Testis (tissue), 2 donors: ENCODE measurements at regions not wholly inside any gene's neighbourhood (a gene's known extent, or its start where the extent isn't known, plus 50 kb on each side); places are given as distances from the start of the nearest gene placed in this dataset.

ENCODE experiments used
- DNase-seq: peaks from one replicate; pipeline ENCODE4 v3.0.0-alpha.2; 2019
- H3K27ac ChIP-seq, 2 donors: fragments of 200-600 bp; sonication (generic); one replicate each; pipeline ENCODE4 v1.5.1; 2019
- H3K27me3 ChIP-seq: fragments of 200-600 bp; sonication (generic); one replicate; pipeline ENCODE4 v1.5.1; 2019
- H3K36me3 ChIP-seq: fragments of 200-600 bp; sonication (generic); one replicate; pipeline ENCODE4 v1.5.1; 2017; ENCODE audit warnings: low read depth; ENCODE audit errors: missing control alignments
- H3K4me1 ChIP-seq: fragments of 200-600 bp; sonication (generic); one replicate; pipeline ENCODE4 v1.5.1; 2019
- H3K4me3 ChIP-seq, 2 donors: fragments of 200-600 bp; sonication (generic); one replicate each; pipeline ENCODE4 v1.5.1; 2017 to 2019
- H3K9me3 ChIP-seq: fragments of 200-600 bp; sonication (generic); one replicate; pipeline ENCODE4 v1.5.1; 2017
- POLR2A ChIP-seq: fragments of 450-650 bp; IDR thresholded peaks from one replicate; pipeline ENCODE4 v1.6.1; 2017; ENCODE audit warnings: antibody characterized with exemption, mild to moderate bottlenecking, moderate library complexity
- WGBS, 2 donors: methylation state at CpG; one replicate each; pipeline ENCODE4 v1.1.5; 2018; 5-methylcytosine and 5-hydroxymethylcytosine counted together
- intact Hi-C: fragments of 100-400 bp; cut with DNase I; formaldehyde crosslinking; loops from one replicate; pipeline ENCODE4 v1.15.1; 2023; ENCODE audit warnings: low total_unique reads
- TF ChIP-seq, protein P1 (sequence below), 3 experiments: fragments of 450-650 bp in 2 of 3; fragments of 200-600 bp in 1 of 3; sonication (generic) in 1 of 3; IDR thresholded peaks; one replicate each; pipeline ENCODE4 v1.5.1; 2016 to 2019; ENCODE audit warnings: antibody characterized with exemption in 3 of 3, mild to moderate bottlenecking in 2 of 3, moderate library complexity in 1 of 3

DNA sequence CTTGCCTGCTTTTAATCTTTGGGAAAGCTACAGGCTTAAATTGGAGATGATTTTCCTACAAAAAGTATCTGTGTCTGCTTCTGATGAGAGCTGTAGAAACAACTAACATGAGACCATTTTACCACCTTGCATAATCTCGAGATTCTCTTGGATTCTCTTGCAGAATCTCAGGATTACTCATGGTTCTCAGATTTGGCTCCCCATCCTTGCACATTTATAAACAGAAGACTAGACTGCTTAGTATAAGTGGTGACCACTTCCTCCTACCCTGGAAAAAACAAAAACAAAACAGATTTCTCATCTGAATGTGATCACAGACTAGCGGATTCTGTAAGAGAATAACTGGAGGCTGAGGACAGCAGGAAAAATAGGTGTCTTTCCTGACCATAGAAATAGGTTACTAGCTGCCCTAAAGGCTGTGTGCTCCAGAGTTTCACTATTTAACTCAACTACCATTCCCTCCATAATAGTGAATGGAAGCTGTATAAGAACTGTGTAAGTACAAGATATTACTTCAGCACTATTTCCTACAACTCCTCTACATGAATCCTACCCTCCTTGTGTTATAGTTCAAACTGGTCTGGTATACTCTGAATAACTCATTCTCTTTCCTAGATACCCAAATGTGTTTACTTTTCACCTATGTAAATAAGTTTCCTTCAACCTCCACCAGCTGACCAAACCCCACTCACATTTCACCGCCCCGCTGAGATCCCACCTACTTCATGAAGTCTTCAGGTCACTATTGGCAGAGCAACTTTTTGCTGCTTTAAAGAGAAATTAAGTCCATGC, 122.2 kb upstream of the C2CD4B start:
- intact Hi-C loops = no loop called here

DNA sequence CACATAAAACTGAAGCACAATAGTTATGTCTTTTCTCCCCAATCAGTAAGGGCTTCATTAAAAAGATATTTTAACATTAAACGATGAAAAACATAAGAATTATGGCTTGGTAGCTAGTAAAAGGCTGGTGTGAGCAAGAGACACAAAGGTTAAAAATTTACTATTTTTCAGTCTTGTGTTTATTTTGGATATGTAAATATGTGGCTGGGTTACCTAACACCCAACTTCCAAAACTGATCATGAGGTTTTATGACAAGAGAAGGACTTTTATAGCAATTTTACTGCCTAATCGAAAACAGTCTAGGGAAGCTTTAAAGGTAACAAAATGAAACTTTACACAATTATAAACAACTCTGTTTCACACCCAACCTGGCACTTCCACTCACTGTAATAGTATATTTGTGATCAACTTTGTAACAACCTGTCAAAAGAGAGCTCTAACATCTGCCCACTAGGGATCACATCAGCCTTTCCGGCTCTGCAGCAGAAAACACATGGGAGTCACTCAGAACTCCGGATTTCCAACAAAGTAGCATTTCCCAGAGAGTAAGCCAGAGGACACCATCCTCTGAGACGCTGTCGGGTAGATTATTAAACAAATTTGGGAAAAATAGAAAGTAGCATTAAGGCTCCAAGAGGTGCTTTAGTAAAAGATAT, 123.4 kb upstream of the C2CD4B start:
- TF ChIP-seq POLR2A = no peak
- TF ChIP-seq, protein P1, sequence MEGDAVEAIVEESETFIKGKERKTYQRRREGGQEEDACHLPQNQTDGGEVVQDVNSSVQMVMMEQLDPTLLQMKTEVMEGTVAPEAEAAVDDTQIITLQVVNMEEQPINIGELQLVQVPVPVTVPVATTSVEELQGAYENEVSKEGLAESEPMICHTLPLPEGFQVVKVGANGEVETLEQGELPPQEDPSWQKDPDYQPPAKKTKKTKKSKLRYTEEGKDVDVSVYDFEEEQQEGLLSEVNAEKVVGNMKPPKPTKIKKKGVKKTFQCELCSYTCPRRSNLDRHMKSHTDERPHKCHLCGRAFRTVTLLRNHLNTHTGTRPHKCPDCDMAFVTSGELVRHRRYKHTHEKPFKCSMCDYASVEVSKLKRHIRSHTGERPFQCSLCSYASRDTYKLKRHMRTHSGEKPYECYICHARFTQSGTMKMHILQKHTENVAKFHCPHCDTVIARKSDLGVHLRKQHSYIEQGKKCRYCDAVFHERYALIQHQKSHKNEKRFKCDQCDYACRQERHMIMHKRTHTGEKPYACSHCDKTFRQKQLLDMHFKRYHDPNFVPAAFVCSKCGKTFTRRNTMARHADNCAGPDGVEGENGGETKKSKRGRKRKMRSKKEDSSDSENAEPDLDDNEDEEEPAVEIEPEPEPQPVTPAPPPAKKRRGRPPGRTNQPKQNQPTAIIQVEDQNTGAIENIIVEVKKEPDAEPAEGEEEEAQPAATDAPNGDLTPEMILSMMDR (IDR thresholded peaks at IDR 0.05) = no peak
- DNase-seq = no peak
- Histone ChIP-seq H3K36me3 (no peaks in the 10 kb centered on the region), H3K9me3 (no peaks in the 10 kb centered on the region), H3K27ac (no peak overlapping the region), H3K4me3 (no peak overlapping the region), H3K4me1 (no peaks in the 10 kb centered on the region), H3K27me3 (no peaks in the 10 kb centered on the region)
- intact Hi-C loops = no loop called here
- 79 to 84% methylated on average over 6 of the region's 6 CpGs for WGBS, 2 donors

More for the DNA sequence above, 122.2 kb upstream of the C2CD4B start:
- Histone ChIP-seq H3K4me3 (no peak overlapping the region), H3K9me3 (no peaks in the 10 kb centered on the region), H3K27ac (no peak overlapping the region), H3K36me3 (no peaks in the 10 kb centered on the region), H3K27me3 (no peaks in the 10 kb centered on the region), H3K4me1 (no peaks in the 10 kb centered on the region)
- TF ChIP-seq POLR2A = no peak
- TF ChIP-seq, protein P1 (IDR thresholded peaks at IDR 0.05) = no peak
- no peak for DNase-seq
- 89 to 90% methylated on average over 4 of the region's 4 CpGs for WGBS, 2 donors

DNA sequence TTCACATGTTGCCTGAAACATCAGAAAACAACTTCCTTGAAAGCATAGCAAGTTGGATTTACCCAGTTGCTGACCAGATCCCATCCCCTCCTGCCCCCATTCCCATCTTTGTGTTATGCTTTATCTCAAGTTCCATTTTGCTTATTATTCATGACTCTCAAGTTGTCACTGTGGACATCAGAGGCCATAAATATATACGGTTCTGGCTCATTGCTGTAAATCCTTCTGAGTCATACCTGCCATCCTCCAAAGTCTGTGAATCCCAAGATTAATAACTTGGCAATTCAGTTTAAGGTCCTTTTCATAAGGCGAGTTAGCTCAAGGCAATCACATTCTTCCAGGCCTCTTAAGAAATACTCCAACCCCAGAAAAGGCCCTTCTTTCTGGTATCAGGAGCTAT, 126.2 kb upstream of the C2CD4B start:
- no peak for TF ChIP-seq POLR2A
- TF ChIP-seq, protein P1 (IDR thresholded peaks at IDR 0.05) = no peak
- intact Hi-C loops = no loop called here
- 63 to 72% methylated on average over 2 of the region's 2 CpGs for WGBS, 2 donors
- DNase-seq = no peak
- H3K36me3 ChIP-seq = no peaks in the 10 kb centered on the region
- no peaks in the 10 kb centered on the region for H3K9me3 ChIP-seq
- no peaks in the 10 kb centered on the region for H3K27me3 ChIP-seq
- no peak overlapping the region for H3K27ac ChIP-seq
- H3K4me1 ChIP-seq = no peaks in the 10 kb centered on the region
- H3K4me3 ChIP-seq = no peak overlapping the region

DNA sequence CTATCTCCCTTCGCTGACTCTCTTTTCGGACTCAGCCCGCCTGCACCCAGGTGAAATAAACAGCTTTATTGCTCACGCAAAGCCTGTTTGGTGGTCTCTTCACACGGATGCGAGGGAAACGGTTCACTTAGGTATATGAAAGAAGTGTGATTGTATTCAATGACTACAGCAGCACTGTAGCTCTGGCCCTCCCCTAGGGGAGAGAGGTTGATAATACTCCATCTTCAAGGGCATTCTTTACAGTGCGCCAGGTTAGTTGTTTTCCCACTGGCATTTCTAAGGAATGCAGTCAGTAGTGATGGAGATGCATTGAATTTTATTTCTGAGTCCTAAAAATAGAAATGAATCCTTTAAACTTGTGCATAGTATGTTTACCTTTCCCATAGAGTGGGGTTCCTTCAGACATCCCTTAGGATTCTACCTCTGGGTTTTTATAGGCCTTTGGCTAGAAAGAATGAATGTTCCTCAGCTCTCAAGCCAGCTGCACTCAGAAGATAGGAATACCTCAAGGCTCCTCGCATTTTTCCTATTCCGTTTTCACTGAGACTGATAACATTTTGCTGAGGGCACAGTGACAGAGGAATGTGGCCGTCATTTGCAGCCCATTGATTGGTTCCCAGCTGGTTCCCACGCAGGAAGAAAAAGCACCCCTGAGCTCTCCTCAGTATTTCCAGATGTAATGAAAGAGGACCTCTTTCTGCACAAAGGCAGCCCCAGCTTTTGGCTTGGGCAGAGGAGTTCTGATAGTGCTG, 131.8 kb upstream of the C2CD4B start:
- intact Hi-C loops = no loop called here
- Histone ChIP-seq H3K36me3 (no peaks in the 10 kb centered on the region), H3K4me3 (no peak overlapping the region), H3K4me1 (no peaks in the 10 kb centered on the region), H3K9me3 (no peaks in the 10 kb centered on the region), H3K27me3 (no peaks in the 10 kb centered on the region), H3K27ac (no peak overlapping the region)
- DNase-seq = no peak
- 64 to 69% methylated on average over 12 of the region's 12 CpGs for WGBS, 2 donors
- TF ChIP-seq, protein P1 (IDR thresholded peaks at IDR 0.05) = no peak
- no peak for TF ChIP-seq POLR2A
